MV-4-11 (cell line): ENCODE measurements at regions not wholly inside any gene's neighbourhood (a gene's known extent, or its start where the extent isn't known, plus 50 kb on each side); places are given as distances from the start of the nearest gene placed in this dataset.

Source experiments
- DNase-seq: peaks from one replicate; lab custom pipeline; 2025; lab: John Stamatoyannopoulos, UW

GRCh38 chr1:79693441-79694114 is 687.0 kb upstream of the ADGRL4 start:
- DNase-seq, result no peak

DNA sequence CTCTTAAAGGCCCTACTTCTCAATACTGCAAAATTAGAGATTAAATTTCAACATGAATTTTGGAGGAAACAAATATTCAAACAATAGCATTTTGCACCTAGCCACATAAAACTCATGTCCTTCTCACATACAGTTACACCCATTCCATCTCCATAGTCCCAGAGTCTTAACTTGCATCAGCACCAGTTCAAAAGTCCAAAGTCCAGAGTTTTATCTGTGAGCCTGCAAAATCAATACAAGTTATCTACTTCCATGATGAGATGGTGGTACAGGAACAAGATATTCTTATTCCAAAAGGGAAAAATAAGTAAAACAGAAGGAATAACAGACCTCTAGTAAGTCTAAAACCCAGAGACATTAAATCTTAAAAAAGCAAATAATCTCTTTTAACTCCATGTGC is 686.0 kb upstream of the ADGRL4 start:
- DNase-seq, result no peak

DNA sequence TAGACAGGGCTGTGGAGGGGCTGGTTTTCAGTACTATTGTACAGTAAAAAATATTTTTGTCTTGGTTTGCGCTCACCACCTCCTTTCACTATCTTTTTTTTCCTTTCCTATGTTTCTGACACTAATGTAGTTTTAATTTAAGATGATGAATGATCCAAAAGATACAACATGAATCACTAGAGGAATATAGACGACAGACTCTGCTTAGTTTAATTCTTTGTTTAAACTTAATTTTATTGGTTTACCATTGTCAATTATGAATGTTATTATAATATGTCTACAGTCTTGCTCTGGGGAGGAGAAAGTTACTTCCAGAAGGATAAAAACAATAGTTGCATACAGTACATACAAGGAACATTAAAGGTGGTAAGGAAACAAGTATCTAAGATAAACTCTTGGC is 682.4 kb upstream of the ADGRL4 start:
- DNase-seq, result no peak

DNA sequence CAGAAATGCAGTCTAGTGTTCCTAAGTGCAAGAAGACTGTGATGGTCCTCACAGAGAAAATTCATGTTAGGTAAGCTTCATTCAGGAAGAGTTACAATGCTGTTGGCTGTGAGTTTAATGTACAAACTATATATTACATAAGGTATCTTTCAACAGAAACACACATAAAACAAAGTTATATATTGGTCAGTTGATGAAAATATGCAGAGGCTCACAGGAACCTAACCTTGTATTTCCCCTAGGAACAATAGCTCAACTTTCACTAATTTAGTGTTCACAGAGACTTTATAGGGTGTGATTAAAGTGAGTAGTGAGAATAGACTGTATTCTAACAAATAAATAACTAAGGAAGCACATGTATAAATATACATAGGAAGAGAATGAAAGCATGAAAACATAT is 676.9 kb upstream of the ADGRL4 start:
- no peak for DNase-seq

GRCh38 chr1:79682478-79682877 is 675.9 kb upstream of the ADGRL4 start:
- DNase-seq, result no peak

DNA sequence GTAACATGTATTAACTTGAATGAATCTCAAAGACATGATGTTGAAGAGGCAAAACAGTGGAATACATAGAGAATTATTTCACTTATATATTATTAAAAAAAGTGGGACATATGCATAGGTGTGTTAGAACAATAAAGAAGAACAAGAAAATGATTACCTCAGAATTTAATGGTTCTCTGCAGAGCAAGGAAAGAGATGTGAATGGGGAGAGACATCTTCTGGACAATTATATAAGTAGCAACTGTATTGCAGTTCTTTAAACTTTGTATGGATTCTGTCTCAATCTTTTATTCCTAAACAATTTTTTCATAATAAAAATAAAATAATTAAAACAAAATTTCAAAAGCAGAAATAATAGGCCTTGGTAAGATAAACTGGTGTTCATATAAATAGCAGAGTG is 674.9 kb upstream of the ADGRL4 start:
- DNase-seq, result no peak

- DNase-seq, result no peak
These were observed 673.4 kb upstream of the ADGRL4 start for GRCh38 chr1:79679916-79680315.

GRCh38 chr1:79667848-79668696 is 661.5 kb upstream of the ADGRL4 start:
- DNase-seq, result peak; percentile 46

DNA sequence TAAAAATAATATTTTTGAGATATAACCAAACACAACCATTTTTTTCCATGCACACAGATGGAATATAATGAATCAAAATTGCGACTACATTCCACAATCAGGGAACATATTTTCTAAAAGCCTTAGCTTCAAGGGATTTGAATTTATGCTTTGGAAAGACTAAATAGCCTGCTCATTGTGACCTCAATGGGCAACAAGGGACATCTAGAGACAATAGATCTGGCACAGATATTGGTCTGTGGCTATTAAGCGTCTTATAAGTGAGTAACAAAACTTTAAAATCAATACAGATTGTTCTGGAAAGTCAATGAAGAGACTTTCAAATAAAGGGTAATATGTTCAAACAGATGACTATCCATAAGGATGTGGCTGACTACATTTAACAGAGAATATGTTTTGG is 660.6 kb upstream of the ADGRL4 start:
- DNase-seq, result no peak

- no peak for DNase-seq
These were observed 657.4 kb upstream of the ADGRL4 start for GRCh38 chr1:79663916-79664315.

DNA sequence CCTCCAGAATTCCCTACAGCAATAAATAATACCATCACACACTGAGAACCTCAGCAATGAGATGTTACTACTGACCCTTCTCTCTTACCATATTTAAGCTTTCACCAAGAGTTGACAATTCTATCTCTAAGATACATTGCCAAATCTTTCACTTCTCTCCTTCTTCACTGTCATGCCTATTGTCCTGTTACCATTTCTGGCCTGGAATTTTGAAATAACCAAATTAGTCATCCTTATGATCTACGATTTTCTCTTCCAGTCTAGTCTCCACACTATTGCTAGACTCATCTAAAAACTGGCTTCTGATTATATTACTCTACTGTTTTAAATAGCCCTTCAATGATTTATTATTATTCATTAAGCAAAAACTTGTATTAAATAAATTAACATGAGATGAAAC is 656.1 kb upstream of the ADGRL4 start:
- peak; percentile 63 for DNase-seq

GRCh38 chr1:79660129-79660528 is 653.6 kb upstream of the ADGRL4 start:
- peak; percentile 24 for DNase-seq

DNA sequence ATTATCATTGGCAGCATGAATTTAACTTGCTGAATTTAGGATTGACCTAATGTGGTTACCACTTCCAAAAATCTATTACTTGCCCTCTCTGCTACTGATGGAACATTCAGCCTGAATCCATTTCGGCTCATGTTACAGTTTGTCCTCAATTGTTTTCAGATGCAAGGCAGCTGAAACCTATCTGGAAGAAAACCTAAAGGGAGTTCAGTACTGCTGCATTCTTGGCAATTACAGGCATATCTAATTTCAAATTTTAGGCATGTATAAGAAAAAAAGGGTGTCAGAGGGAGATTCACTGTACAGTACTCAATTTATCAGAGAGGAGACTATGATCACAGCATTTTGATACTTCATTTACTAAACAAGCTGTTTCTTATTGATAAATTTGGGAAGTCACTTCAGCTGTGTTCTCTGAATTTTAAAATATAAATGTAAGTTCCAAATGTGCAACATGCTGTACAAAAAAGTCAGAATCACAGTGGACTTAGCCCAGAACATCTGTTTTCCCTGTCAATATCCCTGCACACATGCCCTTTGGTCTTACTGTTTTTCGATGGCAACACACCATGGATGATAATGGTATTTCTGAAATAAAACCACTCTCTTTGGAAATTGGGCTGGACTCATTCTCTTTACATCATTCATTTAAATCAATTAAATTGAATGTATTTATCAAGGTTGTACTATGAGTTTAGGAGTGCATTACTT is 651.6 kb upstream of the ADGRL4 start:
- no peak for DNase-seq

DNA sequence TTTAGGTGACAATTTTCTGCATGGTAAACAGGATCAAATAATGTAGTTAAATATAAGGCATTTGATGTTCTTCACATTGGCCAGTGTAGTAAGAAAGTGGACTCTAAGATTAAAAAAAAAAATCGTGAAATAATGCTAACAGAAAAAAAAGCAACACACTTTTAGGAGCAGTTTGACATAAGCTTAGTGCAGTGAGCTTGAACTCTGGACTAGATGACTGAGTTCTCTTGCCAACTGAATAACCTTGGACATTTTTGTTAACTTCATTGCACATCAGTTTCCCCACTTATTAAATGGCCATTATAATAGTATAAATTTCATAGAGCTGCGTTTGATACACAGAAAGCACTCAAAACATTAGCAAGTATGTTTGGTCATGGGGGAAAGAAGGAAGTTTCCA is 649.3 kb upstream of the ADGRL4 start:
- no peak for DNase-seq

GRCh38 chr1:79652426-79652825 is 645.9 kb upstream of the ADGRL4 start:
- DNase-seq, result no peak

DNA sequence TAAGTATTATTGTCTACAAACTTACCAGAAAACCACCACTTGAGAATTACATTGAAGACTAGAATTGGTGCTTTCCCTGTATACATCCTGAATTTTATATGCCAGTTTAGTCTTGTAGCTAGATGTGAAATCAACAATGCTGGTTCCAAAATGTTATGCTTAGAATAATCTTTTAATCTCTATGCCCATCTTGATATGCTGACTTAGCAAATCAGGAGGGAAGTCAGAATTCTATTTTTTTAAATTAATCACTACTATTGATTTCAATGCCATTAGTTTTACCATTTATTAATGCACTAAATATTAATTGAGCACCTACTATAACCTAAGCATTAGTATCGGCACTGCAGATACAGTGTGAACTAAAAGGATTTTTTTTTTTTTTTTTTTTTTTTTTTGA is 641.6 kb upstream of the ADGRL4 start:
- DNase-seq, result no peak

- DNase-seq, result no peak
These were observed 640.4 kb upstream of the ADGRL4 start for GRCh38 chr1:79646880-79647279.

- no peak for DNase-seq
These were observed 631.9 kb upstream of the ADGRL4 start for GRCh38 chr1:79638382-79638781.

DNA sequence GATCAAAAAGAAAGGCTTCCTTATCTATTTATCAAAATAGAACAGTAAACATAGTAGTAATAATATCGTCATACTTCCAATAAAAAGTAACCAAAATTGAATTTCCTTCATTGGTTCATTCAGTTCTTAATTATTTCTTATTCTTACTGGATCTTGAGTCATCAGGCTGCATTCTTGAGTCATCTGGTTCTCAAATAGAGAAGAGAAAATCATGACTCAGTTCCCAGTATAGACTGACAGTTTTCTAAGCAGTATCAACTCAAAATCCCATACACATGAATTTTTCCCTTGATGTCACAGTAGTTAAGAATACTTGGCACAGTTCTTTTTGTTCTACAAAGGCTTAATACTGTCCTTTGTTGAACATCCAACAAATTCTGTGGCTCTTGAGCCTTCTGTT is 626.9 kb upstream of the ADGRL4 start:
- peak; percentile 83 for DNase-seq

DNA sequence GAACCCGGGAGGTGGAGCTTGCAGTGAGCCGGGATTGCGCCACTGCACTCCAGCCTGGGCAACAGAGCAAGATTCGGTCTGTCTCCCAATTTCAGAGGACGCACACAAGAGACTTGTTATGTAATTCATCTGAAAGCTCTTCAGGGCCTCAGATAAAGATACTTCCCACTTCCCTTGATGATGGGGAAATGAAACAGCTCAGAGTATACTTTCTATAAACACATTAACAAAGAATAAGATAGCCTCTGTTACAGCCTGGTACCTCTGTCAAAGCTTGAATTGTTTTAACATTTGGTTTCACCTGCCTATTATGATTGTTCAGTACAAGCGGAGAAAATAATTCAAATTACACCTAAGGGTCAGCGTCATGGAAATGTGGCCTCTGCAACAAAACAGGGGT is 622.9 kb upstream of the ADGRL4 start:
- DNase-seq, result peak; percentile 95

GRCh38 chr1:79617777-79618176 is 611.2 kb upstream of the ADGRL4 start:
- DNase-seq, result no peak

- DNase-seq, result no peak
These were observed 608.2 kb upstream of the ADGRL4 start for GRCh38 chr1:79614762-79615161.

- DNase-seq, result no peak
These were observed 607.6 kb upstream of the ADGRL4 start for GRCh38 chr1:79614106-79614505.
